ENCODE measurements at regions not wholly inside any gene's neighbourhood (a gene's known extent, or its start where the extent isn't known, plus 50 kb on each side); places are given as distances from the start of the nearest gene placed in this dataset.

- no peaks in the 10 kb centered on the region for H3K9me3 ChIP-seq (ENCODE audit: control insufficient read depth, insufficient read depth, low read depth, low read length)
- DNase-seq (ENCODE audit: low read depth in 2 of 2): no peak
- TF ChIP-seq CTCF (conservative IDR thresholded peaks at IDR 0.05 in 1 of 2, IDR thresholded peaks at IDR 0.05 in 1 of 2; ENCODE audit: low read depth in 1 of 2, low read length in 2 of 2) (no peak), EZH2 (IDR thresholded peaks at IDR 0.05; ENCODE audit: low read length, missing control alignments) (no peak)
- H3K27me3 ChIP-seq (ENCODE audit: control insufficient read depth, insufficient read depth, low read length): no peaks in the 10 kb centered on the region
- H4K20me1 ChIP-seq (ENCODE audit: control insufficient read depth, extremely low read depth, insufficient read depth, low read length): no peaks in the 10 kb centered on the region
- H3K4me3 ChIP-seq (replicated peaks in 1 of 4; ENCODE audit: control extremely low read depth in 1 of 4, insufficient read depth in 1 of 4, low read depth in 3 of 4, low read length in 4 of 4): no peak overlapping the region
- H3K4me2 ChIP-seq (ENCODE audit: extremely low read depth, insufficient read depth, low read length): no peak overlapping the region
- no peak overlapping the region for H3K27ac ChIP-seq (ENCODE audit: insufficient read depth, low read length)
- peaks cover 10% of the 10 kb centered on the region for H3K4me1 ChIP-seq (ENCODE audit: control insufficient read depth, extremely low read depth, insufficient read depth, low read length)
- no peaks in the 10 kb centered on the region for H3K79me2 ChIP-seq (ENCODE audit: control insufficient read depth, insufficient read depth, low read length)
- no peak overlapping the region for H2AFZ ChIP-seq (ENCODE audit: low read length)
- H3K9ac ChIP-seq (ENCODE audit: insufficient read depth, low read length): no peak overlapping the region
- no peaks in the 10 kb centered on the region for H3K36me3 ChIP-seq (ENCODE audit: control insufficient read depth, insufficient read depth, low read length)
Observed at GRCh38 chr9:92180002-92180400, 64.8 kb upstream of the SPTLC1 start.

- Histone ChIP-seq H3K4me3 (replicated peaks in 1 of 4; ENCODE audit: control extremely low read depth in 1 of 4, insufficient read depth in 1 of 4, low read depth in 3 of 4, low read length in 4 of 4) (no peak overlapping the region), H3K79me2 (ENCODE audit: control insufficient read depth, insufficient read depth, low read length) (no peaks in the 10 kb centered on the region), H2AFZ (ENCODE audit: low read length) (no peak overlapping the region), H3K9ac (ENCODE audit: insufficient read depth, low read length) (no peak overlapping the region), H3K27ac (ENCODE audit: insufficient read depth, low read length) (no peak overlapping the region), H3K36me3 (ENCODE audit: control insufficient read depth, insufficient read depth, low read length) (no peaks in the 10 kb centered on the region), H3K4me2 (ENCODE audit: extremely low read depth, insufficient read depth, low read length) (no peak overlapping the region), H3K9me3 (ENCODE audit: control insufficient read depth, insufficient read depth, low read depth, low read length) (no peaks in the 10 kb centered on the region), H3K4me1 (ENCODE audit: control insufficient read depth, extremely low read depth, insufficient read depth, low read length) (peaks cover 10% of the 10 kb centered on the region), H4K20me1 (ENCODE audit: control insufficient read depth, extremely low read depth, insufficient read depth, low read length) (no peaks in the 10 kb centered on the region), H3K27me3 (ENCODE audit: control insufficient read depth, insufficient read depth, low read length) (no peaks in the 10 kb centered on the region)
- no peak for TF ChIP-seq CTCF (conservative IDR thresholded peaks at IDR 0.05 in 1 of 2, IDR thresholded peaks at IDR 0.05 in 1 of 2; ENCODE audit: low read depth in 1 of 2, low read length in 2 of 2)
- TF ChIP-seq EZH2 (IDR thresholded peaks at IDR 0.05; ENCODE audit: low read length, missing control alignments): no peak
- no peak for DNase-seq (ENCODE audit: low read depth in 2 of 2)
Observed at GRCh38 chr9:92179286-92180001, 64.2 kb upstream of the SPTLC1 start.

GRCh38 chr9:92177591-92177990 is 62.4 kb upstream of the SPTLC1 start:
- Histone ChIP-seq H3K4me2 (ENCODE audit: extremely low read depth, insufficient read depth, low read length) (no peak overlapping the region), H3K27me3 (ENCODE audit: control insufficient read depth, insufficient read depth, low read length) (peaks cover 4% of the 10 kb centered on the region)

More at GRCh38 chr9:92177591-92177990, 62.4 kb upstream of the SPTLC1 start:
- Histone ChIP-seq H3K9ac (ENCODE audit: insufficient read depth, low read length) (no peak overlapping the region), H3K9me3 (ENCODE audit: control insufficient read depth, insufficient read depth, low read depth, low read length) (no peaks in the 10 kb centered on the region), H3K27ac (ENCODE audit: insufficient read depth, low read length) (no peak overlapping the region), H2AFZ (ENCODE audit: low read length) (no peak overlapping the region), H3K4me1 (ENCODE audit: control insufficient read depth, extremely low read depth, insufficient read depth, low read length) (peaks cover 10% of the 10 kb centered on the region), H3K36me3 (ENCODE audit: control insufficient read depth, insufficient read depth, low read length) (no peaks in the 10 kb centered on the region), H3K4me3 (replicated peaks in 1 of 4; ENCODE audit: control extremely low read depth in 1 of 4, insufficient read depth in 1 of 4, low read depth in 3 of 4, low read length in 4 of 4) (no peak overlapping the region), H4K20me1 (ENCODE audit: control insufficient read depth, extremely low read depth, insufficient read depth, low read length) (no peaks in the 10 kb centered on the region), H3K79me2 (ENCODE audit: control insufficient read depth, insufficient read depth, low read length) (no peaks in the 10 kb centered on the region)
- DNase-seq (ENCODE audit: low read depth in 2 of 2): no peak
- TF ChIP-seq CTCF (conservative IDR thresholded peaks at IDR 0.05 in 1 of 2, IDR thresholded peaks at IDR 0.05 in 1 of 2; ENCODE audit: low read depth in 1 of 2, low read length in 2 of 2): no peak
- no peak for TF ChIP-seq EZH2 (IDR thresholded peaks at IDR 0.05; ENCODE audit: low read length, missing control alignments)

Data from fibroblast of lung (primary cell).